DOHH2 (cell line): ENCODE measurements at regions not wholly inside any gene's neighbourhood (a gene's known extent, or its start where the extent isn't known, plus 50 kb on each side); places are given as distances from the start of the nearest gene placed in this dataset.
"Not testable (repeated sequence)": the region's sequence is repeated elsewhere in the genome, so short reads cannot be mapped to it uniquely, and the experiment has no call there.

Source experiments
- H3F3A ChIP-seq: fragments of 200-600 bp; sonication (generic), shearing (Covaris generic); 2 replicates; pipeline ENCODE4 v1.6.0; 2016; ENCODE audit warnings: antibody characterized with exemption, mild to moderate bottlenecking; ENCODE audit not compliant: control insufficient read depth, insufficient read depth
- H3K27ac ChIP-seq: fragments of 200-600 bp; sonication (generic); 2 replicates; pipeline ENCODE4 v1.5.1; 2014; ENCODE audit warnings: low read depth, mild to moderate bottlenecking, low read length, moderate library complexity
- H3K27me3 ChIP-seq: fragments of 200-600 bp; sonication (generic); 2 replicates; pipeline ENCODE4 v1.6.1; 2014; ENCODE audit warnings: mild to moderate bottlenecking, low read length, mixed read lengths; ENCODE audit not compliant: control insufficient read depth
- H3K36me3 ChIP-seq: fragments of 200-600 bp; sonication (generic); 2 replicates; pipeline ENCODE4 v1.6.1; 2014; ENCODE audit warnings: mild to moderate bottlenecking, low read length, moderate library complexity, mixed read lengths; ENCODE audit not compliant: control insufficient read depth
- H3K4me1 ChIP-seq: fragments of 200-600 bp; sonication (generic); 2 replicates; pipeline ENCODE4 v1.6.1; 2014; ENCODE audit warnings: mild to moderate bottlenecking, low read length, mixed read lengths; ENCODE audit not compliant: control insufficient read depth
- H3K4me2 ChIP-seq: fragments of 200-600 bp; sonication (generic); 2 replicates; pipeline ENCODE4 v1.6.0; 2014; ENCODE audit warnings: mild to moderate bottlenecking, low read length, moderate library complexity
- H3K4me3 ChIP-seq: fragments of 200-600 bp; sonication (generic); 2 replicates; pipeline ENCODE4 v1.5.1; 2014; ENCODE audit warnings: mild to moderate bottlenecking, low read length, mixed read lengths
- H3K79me2 ChIP-seq: fragments of 200-600 bp; sonication (generic); 2 replicates; pipeline ENCODE4 v1.6.1; 2014; ENCODE audit warnings: mild to moderate bottlenecking, low read length, mixed read lengths; ENCODE audit not compliant: control insufficient read depth
- H3K9me2 ChIP-seq: fragments of 200-600 bp; sonication (generic); replicated peaks from 2 replicates; pipeline ENCODE4 v1.6.1; 2014; ENCODE audit warnings: mild to moderate bottlenecking, low read length, mixed read lengths; ENCODE audit not compliant: control insufficient read depth
- H3K9me3 ChIP-seq: fragments of 200-600 bp; sonication (generic); 2 replicates; pipeline ENCODE4 v1.6.1; 2014; ENCODE audit warnings: antibody characterized with exemption, low read length, mixed read lengths; ENCODE audit not compliant: control insufficient read depth, insufficient read depth
- H4K20me1 ChIP-seq: fragments of 200-600 bp; sonication (generic); 2 replicates; pipeline ENCODE4 v1.6.0; 2014; ENCODE audit warnings: low read depth, mild to moderate bottlenecking, antibody characterized with exemption, low read length, moderate library complexity; ENCODE audit not compliant: control insufficient read depth, insufficient read depth
- CTCF ChIP-seq: fragments of 200-600 bp; sonication (generic); IDR thresholded peaks from one replicate; pipeline ENCODE4 v1.5.1; 2014; ENCODE audit warnings: antibody characterized with exemption, mild to moderate bottlenecking, low read depth, low read length; ENCODE audit not compliant: poor library complexity, severe bottlenecking
- EZH2phosphoT487 ChIP-seq: fragments of 200-600 bp; sonication (generic); IDR thresholded peaks from 2 replicates; pipeline ENCODE4 v1.6.1; 2017; ENCODE audit warnings: borderline replicate concordance, mild to moderate bottlenecking, antibody characterized with exemption, low read length, moderate library complexity, mixed read lengths

- Histone ChIP-seq H3K27ac (no peak overlapping the region), H3K4me1 (no peaks in the 10 kb centered on the region), H3K9me2 (no peaks in the 10 kb centered on the region), H3K4me3 (no peak overlapping the region), H3K79me2 (no peaks in the 10 kb centered on the region), H3K4me2 (no peak overlapping the region), H3F3A (no peaks in the 10 kb centered on the region), H4K20me1 (no peaks in the 10 kb centered on the region), H3K27me3 (no peaks in the 10 kb centered on the region), H3K9me3 (no peaks in the 10 kb centered on the region), H3K36me3 (no peaks in the 10 kb centered on the region)
- TF ChIP-seq CTCF, result no peak
These were observed 259.4 kb upstream of the GULP1 start for GRCh38 chr2:188032306-188032705.

- H3K4me2 ChIP-seq, result no peak overlapping the region
- no peaks in the 10 kb centered on the region for H3K36me3 ChIP-seq
- no peaks in the 10 kb centered on the region for H3K79me2 ChIP-seq
- H3K27ac ChIP-seq, result no peak overlapping the region
- H3K9me2 ChIP-seq, result no peaks in the 10 kb centered on the region
- no peak overlapping the region for H3K4me3 ChIP-seq
- no peaks in the 10 kb centered on the region for H3K9me3 ChIP-seq
- no peaks in the 10 kb centered on the region for H4K20me1 ChIP-seq
- H3F3A ChIP-seq, result no peaks in the 10 kb centered on the region
- no peaks in the 10 kb centered on the region for H3K4me1 ChIP-seq
- H3K27me3 ChIP-seq, result no peaks in the 10 kb centered on the region
- TF ChIP-seq EZH2phosphoT487, result no peak
- TF ChIP-seq CTCF, result no peak
These were observed 258.9 kb upstream of the GULP1 start for GRCh38 chr2:188032786-188033185.

GRCh38 chr2:188033240-188033639 lies 258.4 kb upstream of the GULP1 start:
- not testable (repeated sequence) for H3F3A ChIP-seq, H3K9me3 ChIP-seq, H3K4me1 ChIP-seq, H3K4me2 ChIP-seq, H3K27ac ChIP-seq, H3K79me2 ChIP-seq, H3K27me3 ChIP-seq, H3K4me3 ChIP-seq, H3K36me3 ChIP-seq, H4K20me1 ChIP-seq, H3K9me2 ChIP-seq

GRCh38 chr2:188034102-188034501 lies 257.6 kb upstream of the GULP1 start:
- not testable (repeated sequence) for H3K36me3 ChIP-seq, H3K9me3 ChIP-seq, H3K27me3 ChIP-seq, H3K4me2 ChIP-seq, H3K79me2 ChIP-seq, H3F3A ChIP-seq, H3K27ac ChIP-seq, H3K4me3 ChIP-seq, H4K20me1 ChIP-seq, H3K9me2 ChIP-seq, H3K4me1 ChIP-seq

GRCh38 chr2:188035377-188035776 lies 256.3 kb upstream of the GULP1 start:
- H3K4me2 ChIP-seq, H3F3A ChIP-seq, H4K20me1 ChIP-seq, H3K79me2 ChIP-seq, H3K36me3 ChIP-seq, H3K27me3 ChIP-seq, H3K4me3 ChIP-seq, H3K27ac ChIP-seq, H3K9me2 ChIP-seq, H3K9me3 ChIP-seq, H3K4me1 ChIP-seq: not testable (repeated sequence)

- not testable (repeated sequence) for H3K4me2 ChIP-seq, H4K20me1 ChIP-seq, H3K9me2 ChIP-seq, H3K27me3 ChIP-seq, H3K27ac ChIP-seq, H3K9me3 ChIP-seq, H3K4me3 ChIP-seq, H3F3A ChIP-seq, H3K4me1 ChIP-seq, H3K79me2 ChIP-seq, H3K36me3 ChIP-seq
These were observed 254.9 kb upstream of the GULP1 start for GRCh38 chr2:188036786-188037185.
